ENCODE measurements at regions not wholly inside any gene's neighbourhood (a gene's known extent, or its start where the extent isn't known, plus 50 kb on each side); places are given as distances from the start of the nearest gene placed in this dataset.

GRCh38 chr2:35933031-35933430 lies 422.5 kb upstream of the CRIM1 start:
- no peak overlapping the region for H3K4me3 ChIP-seq (ENCODE audit: low read depth, low read length)
- TF ChIP-seq CTCF (IDR thresholded peaks at IDR 0.05; ENCODE audit: insufficient read depth, low read depth, low read length, missing control alignments) = no peak
- DNase-seq (ENCODE audit: low read depth) = no peak

GRCh38 chr2:35932276-35932963 lies 423.2 kb upstream of the CRIM1 start:
- H3K4me3 ChIP-seq (ENCODE audit: low read depth, low read length) = no peak overlapping the region
- DNase-seq (ENCODE audit: low read depth) = no peak
- no peak for TF ChIP-seq CTCF (IDR thresholded peaks at IDR 0.05; ENCODE audit: insufficient read depth, low read depth, low read length, missing control alignments)

- TF ChIP-seq CTCF (IDR thresholded peaks at IDR 0.05; ENCODE audit: insufficient read depth, low read depth, low read length, missing control alignments) = no peak
- H3K4me3 ChIP-seq (ENCODE audit: low read depth, low read length) = no peak overlapping the region
- DNase-seq (ENCODE audit: low read depth) = no peak
Measured at GRCh38 chr2:35931626-35932025, 424.0 kb upstream of the CRIM1 start.

GRCh38 chr2:35931115-35931514 lies 424.5 kb upstream of the CRIM1 start:
- no peak overlapping the region for H3K4me3 ChIP-seq (ENCODE audit: low read depth, low read length)
- TF ChIP-seq CTCF (IDR thresholded peaks at IDR 0.05; ENCODE audit: insufficient read depth, low read depth, low read length, missing control alignments) = no peak
- DNase-seq (ENCODE audit: low read depth) = no peak

GRCh38 chr2:35929551-35929950 lies 426.0 kb upstream of the CRIM1 start:
- DNase-seq (ENCODE audit: low read depth) = no peak
- no peak overlapping the region for H3K4me3 ChIP-seq (ENCODE audit: low read depth, low read length)
- no peak for TF ChIP-seq CTCF (IDR thresholded peaks at IDR 0.05; ENCODE audit: insufficient read depth, low read depth, low read length, missing control alignments)

- no peak for TF ChIP-seq CTCF (IDR thresholded peaks at IDR 0.05; ENCODE audit: insufficient read depth, low read depth, low read length, missing control alignments)
- no peak overlapping the region for H3K4me3 ChIP-seq (ENCODE audit: low read depth, low read length)
- no peak for DNase-seq (ENCODE audit: low read depth)
Measured at GRCh38 chr2:35920061-35920460, 435.5 kb upstream of the CRIM1 start.

- no peak for DNase-seq (ENCODE audit: low read depth)
- TF ChIP-seq CTCF (IDR thresholded peaks at IDR 0.05; ENCODE audit: insufficient read depth, low read depth, low read length, missing control alignments) = no peak
- H3K4me3 ChIP-seq (ENCODE audit: low read depth, low read length) = no peak overlapping the region
Measured at GRCh38 chr2:35915261-35915660, 440.3 kb upstream of the CRIM1 start.

Measured in GM12865 (cell line).